ENCODE measurements at regions not wholly inside any gene's neighbourhood (a gene's known extent, or its start where the extent isn't known, plus 50 kb on each side); places are given as distances from the start of the nearest gene placed in this dataset.

- no peak for DNase-seq (ENCODE audit: low spot score)
- in situ Hi-C loops (cut with HindIII; ENCODE audit: low sequenced_read_pairs): no loop called here
Measured at GRCh38 chr10:24132741-24133140, 76.2 kb upstream of the KIAA1217 start.

- DNase-seq (ENCODE audit: low spot score): no peak
- in situ Hi-C loops (cut with HindIII; ENCODE audit: low sequenced_read_pairs): no loop called here
Measured at GRCh38 chr10:24133835-24134234, 75.1 kb upstream of the KIAA1217 start.

GRCh38 chr10:24136070-24136469, 72.9 kb upstream of the KIAA1217 start:
- in situ Hi-C loops (cut with HindIII; ENCODE audit: low sequenced_read_pairs): no loop called here
- DNase-seq (ENCODE audit: low spot score): no peak

- in situ Hi-C loops (cut with HindIII; ENCODE audit: low sequenced_read_pairs): no loop called here
- DNase-seq (ENCODE audit: low spot score): no peak
Measured at GRCh38 chr10:24147321-24147720, 61.6 kb upstream of the KIAA1217 start.

GRCh38 chr10:24149640-24150039, 59.3 kb upstream of the KIAA1217 start:
- in situ Hi-C loops (cut with HindIII; ENCODE audit: low sequenced_read_pairs): no loop called here
- no peak for DNase-seq (ENCODE audit: low spot score)

GRCh38 chr10:24150853-24151252, 58.1 kb upstream of the KIAA1217 start:
- DNase-seq (ENCODE audit: low spot score): no peak
- in situ Hi-C loops (cut with HindIII; ENCODE audit: low sequenced_read_pairs): no loop called here

- no peak for DNase-seq (ENCODE audit: low spot score)
- in situ Hi-C loops (cut with HindIII; ENCODE audit: low sequenced_read_pairs): no loop called here
Measured at GRCh38 chr10:24152270-24152669, 56.7 kb upstream of the KIAA1217 start.

- in situ Hi-C loops (cut with HindIII; ENCODE audit: low sequenced_read_pairs): no loop called here
Measured at GRCh38 chr10:24153031-24153430, 55.9 kb upstream of the KIAA1217 start.

GRCh38 chr10:24153537-24153936, 55.4 kb upstream of the KIAA1217 start:
- in situ Hi-C loops (cut with HindIII; ENCODE audit: low sequenced_read_pairs): no loop called here
- DNase-seq (ENCODE audit: low spot score): no peak

More at GRCh38 chr10:24153031-24153430, 55.9 kb upstream of the KIAA1217 start:
- no peak for DNase-seq (ENCODE audit: low spot score)

GRCh38 chr10:24156686-24157085, 52.3 kb upstream of the KIAA1217 start:
- in situ Hi-C loops (cut with HindIII; ENCODE audit: low sequenced_read_pairs): no loop called here
- no peak for DNase-seq (ENCODE audit: low spot score)

GRCh38 chr10:24157567-24157966, 51.4 kb upstream of the KIAA1217 start:
- DNase-seq (ENCODE audit: low spot score): no peak
- in situ Hi-C loops (cut with HindIII; ENCODE audit: low sequenced_read_pairs): no loop called here
